Lung (tissue), 11 donors: ENCODE measurements at regions not wholly inside any gene's neighbourhood (a gene's known extent, or its start where the extent isn't known, plus 50 kb on each side); places are given as distances from the start of the nearest gene placed in this dataset.

Source experiments
- ATAC-seq: fragments of 200-7000 bp; cut with Tn5 transposase; one replicate; pipeline ENCODE4 v1.9.1; 2020; ENCODE audit warnings: moderate number of reproducible peaks; ENCODE audit not compliant: insufficient read depth, low FRiP score
- DNase-seq, 3 donors: peaks; one replicate each; pipeline ENCODE4 v3.0.0-alpha.2; 2013 to 2017
- H3K27ac ChIP-seq, 2 donors: one replicate each; pipeline ENCODE4 v1.5.1; 2013; ENCODE audit warnings: mild to moderate bottlenecking in 2 of 2, moderate library complexity in 2 of 2, control low read depth in 1 of 2, inconsistent platforms in 1 of 2, low read depth in 1 of 2, low read length in 1 of 2
- H3K27me3 ChIP-seq, 3 donors: one replicate each; pipeline ENCODE4 v1.5.1; 2013; ENCODE audit warnings: low read length in 2 of 3; ENCODE audit not compliant: control insufficient read depth in 3 of 3, insufficient read depth in 3 of 3
- H3K36me3 ChIP-seq, 4 donors: one replicate each; pipeline ENCODE4 v1.5.1; 2013; ENCODE audit warnings: low read length in 4 of 4, mild to moderate bottlenecking in 1 of 4, moderate library complexity in 1 of 4; ENCODE audit not compliant: control insufficient read depth in 4 of 4, insufficient read depth in 4 of 4
- H3K4me1 ChIP-seq, 5 donors: one replicate each; pipeline ENCODE4 v1.5.1; 2013; ENCODE audit warnings: low read length in 5 of 5, mild to moderate bottlenecking in 2 of 5, moderate library complexity in 1 of 5; ENCODE audit not compliant: control insufficient read depth in 5 of 5, insufficient read depth in 5 of 5
- H3K4me3 ChIP-seq: one replicate; pipeline ENCODE4 v1.5.1; 2013; ENCODE audit warnings: mild to moderate bottlenecking, control low read depth, moderate library complexity
- H3K9ac ChIP-seq, 2 donors: one replicate each; pipeline ENCODE4 v1.5.1; 2013; ENCODE audit warnings: low read length in 2 of 2, control low read depth in 1 of 2; ENCODE audit not compliant: insufficient read depth in 1 of 2
- H3K9me3 ChIP-seq, 4 donors: one replicate each; pipeline ENCODE4 v1.5.1; 2013; ENCODE audit warnings: low read length in 3 of 4, mild to moderate bottlenecking in 1 of 4, moderate library complexity in 1 of 4; ENCODE audit not compliant: control insufficient read depth in 4 of 4, insufficient read depth in 3 of 4
- CTCF ChIP-seq: IDR thresholded peaks from 2 replicates; pipeline ENCODE4 v1.5.1; 2012; ENCODE audit warnings: mild to moderate bottlenecking; ENCODE audit errors: control extremely low read depth, extremely low read depth
- WGBS, 2 donors: extraction: QIAGEN DNeasy Blood & Tissue Kit; methylation state at CpG; one replicate each; pipeline ENCODE4 v1.1.7; 2013; 5-methylcytosine and 5-hydroxymethylcytosine counted together
- donor health status: control.
- donor health status: control.
- donor health status: Bipolar disorder and iron deficiency.
- donor health status: healthy.
- donor health status: DM: yes; HTN: yes; CAD: no.

- ATAC-seq (no peak), DNase-seq (peak; percentile 13 to 48 (median 42))
- H3K27ac ChIP-seq = no peak overlapping the region
- peaks cover 0 to 3% (median 0%) of the 10 kb centered on the region in 4 donors for H3K9me3 ChIP-seq
- no peaks in the 10 kb centered on the region for H3K27me3 ChIP-seq
- no peaks in the 10 kb centered on the region for H3K36me3 ChIP-seq
- H3K9ac ChIP-seq = no peak overlapping the region
- TF ChIP-seq CTCF = no peak
- WGBS, 2 donors = 88 to 91% methylated on average over 1 of the region's 1 CpG
- no peak overlapping the region for H3K4me3 ChIP-seq
- H3K4me1 ChIP-seq = no peaks in the 10 kb centered on the region
Observed at GRCh38 chr18:41530970-41531369, 424.1 kb upstream of the PIK3C3 start.

GRCh38 chr18:41529093-41529492 is 425.9 kb upstream of the PIK3C3 start:
- Histone ChIP-seq H3K9me3 (peaks cover 0 to 3% (median 0%) of the 10 kb centered on the region in 4 donors), H3K9ac (no peak overlapping the region), H3K36me3 (no peaks in the 10 kb centered on the region), H3K27ac (no peak overlapping the region), H3K4me3 (no peak overlapping the region), H3K27me3 (no peaks in the 10 kb centered on the region), H3K4me1 (no peaks in the 10 kb centered on the region)
- 89 to 95% methylated on average over 2 of the region's 2 CpGs for WGBS, 2 donors
- peak in 1 of 3 donors; percentile 6 for DNase-seq
- no peak for ATAC-seq
- TF ChIP-seq CTCF = no peak

DNA sequence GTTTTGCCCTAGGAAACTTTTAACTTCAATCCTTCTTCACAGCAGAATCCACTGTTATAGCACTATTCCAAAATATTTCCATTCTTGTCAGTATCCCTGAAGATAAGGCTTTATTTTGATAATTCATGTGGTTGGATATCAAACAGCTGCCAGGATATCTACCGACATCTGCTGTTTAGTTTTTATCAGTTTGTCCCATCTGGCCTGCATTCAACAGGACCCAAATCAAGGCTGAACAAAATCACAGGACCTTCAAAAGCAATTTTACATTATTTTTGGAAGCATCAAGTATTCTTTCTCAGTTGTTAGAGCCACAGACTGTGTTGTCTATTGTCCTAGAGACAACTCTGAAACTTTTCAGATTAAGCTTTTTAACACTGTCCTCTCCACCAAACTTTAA is 429.0 kb upstream of the PIK3C3 start:
- H3K4me3 ChIP-seq = no peak overlapping the region
- WGBS, 2 donors = 51 to 64% methylated on average over 1 of the region's 1 CpG
- H3K27me3 ChIP-seq = no peaks in the 10 kb centered on the region
- no peaks in the 10 kb centered on the region for H3K4me1 ChIP-seq
- TF ChIP-seq CTCF = no peak
- DNase-seq = no peak
- no peak overlapping the region for H3K27ac ChIP-seq
- H3K9ac ChIP-seq = no peak overlapping the region
- peaks cover 0 to 3% (median 0%) of the 10 kb centered on the region in 4 donors for H3K9me3 ChIP-seq
- no peaks in the 10 kb centered on the region for H3K36me3 ChIP-seq
- ATAC-seq = no peak
